GM21526 (cell line): ENCODE measurements at regions not wholly inside any gene's neighbourhood (a gene's known extent, or its start where the extent isn't known, plus 50 kb on each side); places are given as distances from the start of the nearest gene placed in this dataset.

Source experiments
- ATAC-seq: cut with Tn5 transposase; IDR thresholded peaks from one replicate; pipeline ENCODE4 v1.9.1; 2021; ENCODE audit warnings: moderate library complexity; ENCODE audit not compliant: unreplicated experiment, low FRiP score

- ATAC-seq, result no peak
Observed at GRCh38 chr11:120034176-120034875, 103.6 kb downstream of the TRIM29 start.

GRCh38 chr11:120032766-120033390 is 105.0 kb downstream of the TRIM29 start:
- no peak for ATAC-seq

GRCh38 chr11:120031612-120032600 is 106.0 kb downstream of the TRIM29 start:
- no peak for ATAC-seq

- no peak for ATAC-seq
Observed at GRCh38 chr11:120031156-120031555, 106.8 kb downstream of the TRIM29 start.

- no peak for ATAC-seq
Observed at GRCh38 chr11:120030411-120030810, 107.5 kb downstream of the TRIM29 start.

- no peak for ATAC-seq
Observed at GRCh38 chr11:120029321-120029720, 108.6 kb downstream of the TRIM29 start.

GRCh38 chr11:120028897-120029258 is 109.0 kb downstream of the TRIM29 start:
- ATAC-seq, result no peak

GRCh38 chr11:120028181-120028896 is 109.6 kb downstream of the TRIM29 start:
- ATAC-seq, result no peak

- ATAC-seq, result no peak
Observed at GRCh38 chr11:120027546-120028180, 110.2 kb downstream of the TRIM29 start.

- no peak for ATAC-seq
Observed at GRCh38 chr11:120025606-120026335, 112.1 kb downstream of the TRIM29 start.

- no peak for ATAC-seq
Observed at GRCh38 chr11:120024586-120024985, 113.3 kb downstream of the TRIM29 start.

- no peak for ATAC-seq
Observed at GRCh38 chr11:120024046-120024445, 113.9 kb downstream of the TRIM29 start.

- ATAC-seq, result no peak
Observed at GRCh38 chr11:120023551-120023950, 114.4 kb downstream of the TRIM29 start.

- ATAC-seq, result no peak
Observed at GRCh38 chr11:120023120-120023519, 114.8 kb downstream of the TRIM29 start.

GRCh38 chr11:120022617-120023016 is 115.3 kb downstream of the TRIM29 start:
- ATAC-seq, result no peak

- ATAC-seq, result no peak
Observed at GRCh38 chr11:120021978-120022377, 115.9 kb downstream of the TRIM29 start.

- no peak for ATAC-seq
Observed at GRCh38 chr11:120021391-120021953, 116.4 kb downstream of the TRIM29 start.

- ATAC-seq, result no peak
Observed at GRCh38 chr11:120020981-120021380, 116.9 kb downstream of the TRIM29 start.

- ATAC-seq, result no peak
Observed at GRCh38 chr11:120020486-120020885, 117.4 kb downstream of the TRIM29 start.
